Peyer's patch (tissue), 4 donors: ENCODE measurements at regions not wholly inside any gene's neighbourhood (a gene's known extent, or its start where the extent isn't known, plus 50 kb on each side); places are given as distances from the start of the nearest gene placed in this dataset.

ENCODE experiments used
- DNase-seq, 3 donors: peaks; one replicate each; pipeline ENCODE4 v3.0.0-alpha.2; 2017 to 2019
- H3K27ac ChIP-seq, 4 donors: fragments of 200-600 bp; sonication (generic); one replicate each; pipeline ENCODE4 v1.5.1; 2016 to 2019
- H3K27me3 ChIP-seq, 2 donors: fragments of 200-600 bp; sonication (generic); one replicate each; pipeline ENCODE4 v1.5.1; 2019
- H3K36me3 ChIP-seq, 3 donors: fragments of 200-600 bp; sonication (generic); one replicate each; pipeline ENCODE4 v1.5.1; 2016 to 2019
- H3K4me1 ChIP-seq, 4 donors: fragments of 200-600 bp; sonication (generic); one replicate each; pipeline ENCODE4 v1.5.1; 2016 to 2019
- H3K4me3 ChIP-seq, 4 donors: fragments of 200-600 bp; sonication (generic); 1 replicate in 3 of 4; 2 replicates in 1 of 4; pipeline ENCODE4 v1.5.1; 2016 to 2019; ENCODE audit warnings: mild to moderate bottlenecking in 1 of 4
- H3K9me3 ChIP-seq, 4 donors: fragments of 200-600 bp; sonication (generic); one replicate each; pipeline ENCODE4 v1.5.1; 2016 to 2019; ENCODE audit warnings: mild to moderate bottlenecking in 1 of 4
- CTCF ChIP-seq, 6 experiments: fragments of 450-650 bp in 4 of 6; fragments of 200-600 bp in 2 of 6; sonication (generic) in 1 of 6; IDR thresholded peaks; one replicate each; pipeline ENCODE4 v1.5.1; 2017 to 2019; ENCODE audit warnings: antibody characterized with exemption in 6 of 6, mild to moderate bottlenecking in 3 of 6, moderate library complexity in 1 of 6
- POLR2A ChIP-seq, 2 donors: fragments of 450-650 bp; IDR thresholded peaks; one replicate each; pipeline ENCODE4 v1.5.1; 2017; ENCODE audit warnings: antibody characterized with exemption in 2 of 2, mild to moderate bottlenecking in 2 of 2, moderate library complexity in 2 of 2

GRCh38 chr4:43233321-43233720 lies 340.8 kb downstream of the GRXCR1 start:
- TF ChIP-seq CTCF (IDR thresholded peaks at IDR 0.05) (no peak), POLR2A (IDR thresholded peaks at IDR 0.05) (no peak)
- Histone ChIP-seq H3K27ac (no peak overlapping the region), H3K36me3 (no peaks in the 10 kb centered on the region), H3K27me3 (no peaks in the 10 kb centered on the region), H3K4me1 (no peaks in the 10 kb centered on the region), H3K9me3 (no peaks in the 10 kb centered on the region), H3K4me3 (no peak overlapping the region)
- DNase-seq: no peak

- Histone ChIP-seq H3K4me1 (no peaks in the 10 kb centered on the region), H3K4me3 (no peak overlapping the region), H3K9me3 (no peaks in the 10 kb centered on the region), H3K36me3 (no peaks in the 10 kb centered on the region), H3K27ac (no peak overlapping the region), H3K27me3 (no peaks in the 10 kb centered on the region)
- DNase-seq: no peak
- TF ChIP-seq CTCF (IDR thresholded peaks at IDR 0.05) (no peak), POLR2A (IDR thresholded peaks at IDR 0.05) (no peak)
These were observed 342.3 kb downstream of the GRXCR1 start for GRCh38 chr4:43234626-43235415.

GRCh38 chr4:43238008-43238407 lies 345.5 kb downstream of the GRXCR1 start:
- H3K27me3 ChIP-seq: no peaks in the 10 kb centered on the region
- H3K4me3 ChIP-seq: no peak overlapping the region
- no peaks in the 10 kb centered on the region for H3K4me1 ChIP-seq
- H3K36me3 ChIP-seq: no peaks in the 10 kb centered on the region
- H3K27ac ChIP-seq: no peak overlapping the region
- H3K9me3 ChIP-seq: peaks cover 0 to 3% (median 0%) of the 10 kb centered on the region in 4 donors
- no peak for DNase-seq
- TF ChIP-seq CTCF (IDR thresholded peaks at IDR 0.05) (no peak), POLR2A (IDR thresholded peaks at IDR 0.05) (no peak)

- Histone ChIP-seq H3K27ac (no peak overlapping the region), H3K9me3 (peaks cover 0 to 3% (median 0%) of the 10 kb centered on the region in 4 donors), H3K27me3 (no peaks in the 10 kb centered on the region), H3K36me3 (no peaks in the 10 kb centered on the region), H3K4me3 (no peak overlapping the region), H3K4me1 (no peaks in the 10 kb centered on the region)
- DNase-seq: no peak
- TF ChIP-seq POLR2A (IDR thresholded peaks at IDR 0.05) (no peak), CTCF (IDR thresholded peaks at IDR 0.05) (no peak)
These were observed 346.1 kb downstream of the GRXCR1 start for GRCh38 chr4:43238585-43238984.

GRCh38 chr4:43241104-43241503 lies 348.6 kb downstream of the GRXCR1 start:
- peaks cover 0 to 3% (median 0%) of the 10 kb centered on the region in 4 donors for H3K9me3 ChIP-seq
- no peak overlapping the region for H3K27ac ChIP-seq
- no peaks in the 10 kb centered on the region for H3K36me3 ChIP-seq
- H3K4me3 ChIP-seq: no peak overlapping the region
- no peaks in the 10 kb centered on the region for H3K4me1 ChIP-seq
- TF ChIP-seq CTCF (IDR thresholded peaks at IDR 0.05): no peak
- no peak for TF ChIP-seq POLR2A (IDR thresholded peaks at IDR 0.05)
- no peaks in the 10 kb centered on the region for H3K27me3 ChIP-seq
- DNase-seq: no peak
